Osteoblast (primary cell): ENCODE measurements at regions not wholly inside any gene's neighbourhood (a gene's known extent, or its start where the extent isn't known, plus 50 kb on each side); places are given as distances from the start of the nearest gene placed in this dataset.
"Not testable (repeated sequence)": the region's sequence is repeated elsewhere in the genome, so short reads cannot be mapped to it uniquely, and the experiment has no call there.

Source experiments
- DNase-seq: peaks from one replicate; pipeline ENCODE4 v3.0.0; 2011; ENCODE audit warnings: low spot score, mixed read lengths; ENCODE audit not compliant: insufficient read length; ENCODE audit errors: missing footprints
- H2AFZ ChIP-seq: 2 replicates; pipeline ENCODE4 v1.6.0; 2011; ENCODE audit warnings: mild to moderate bottlenecking, low read length
- H3K27ac ChIP-seq: 2 replicates; pipeline ENCODE4 v1.5.1; 2011; ENCODE audit warnings: mild to moderate bottlenecking, low read depth, low read length, moderate library complexity
- H3K27me3 ChIP-seq: 2 replicates; pipeline ENCODE4 v1.6.0; 2012; ENCODE audit warnings: mild to moderate bottlenecking, control low read depth, inconsistent platforms, low read length, moderate library complexity; ENCODE audit not compliant: insufficient read depth
- H3K36me3 ChIP-seq: 2 replicates; pipeline ENCODE4 v1.5.1; 2011; ENCODE audit warnings: mild to moderate bottlenecking, low read length, control low read depth, moderate library complexity; ENCODE audit not compliant: insufficient read depth
- H3K4me1 ChIP-seq: 2 replicates; pipeline ENCODE4 v1.5.1; 2011; ENCODE audit warnings: mild to moderate bottlenecking, low read length, control low read depth, moderate library complexity; ENCODE audit not compliant: insufficient read depth
- H3K4me2 ChIP-seq: 2 replicates; pipeline ENCODE4 v1.6.0; 2011; ENCODE audit warnings: mild to moderate bottlenecking, low read length; ENCODE audit not compliant: insufficient read depth
- H3K4me3 ChIP-seq: fragments of 200-600 bp; sonication (generic); 3 replicates; pipeline ENCODE4 v1.5.1; 2012; ENCODE audit warnings: mild to moderate bottlenecking, low read length, inconsistent platforms; ENCODE audit not compliant: insufficient read depth
- H3K79me2 ChIP-seq: 2 replicates; pipeline ENCODE4 v1.6.0; 2012; ENCODE audit warnings: mild to moderate bottlenecking, low read length, control low read depth, inconsistent platforms; ENCODE audit not compliant: insufficient read depth
- H3K9me3 ChIP-seq: 2 replicates; pipeline ENCODE4 v1.5.1; 2011; ENCODE audit warnings: low read depth, low read length, control low read depth
- H4K20me1 ChIP-seq: 2 replicates; pipeline ENCODE4 v1.6.0; 2012; ENCODE audit warnings: mild to moderate bottlenecking, low read length, control low read depth; ENCODE audit not compliant: insufficient read depth
- CTCF ChIP-seq: IDR thresholded peaks from 2 replicates; pipeline ENCODE4 v1.5.1; 2011; ENCODE audit warnings: mild to moderate bottlenecking, low read depth, low read length, moderate library complexity; ENCODE audit errors: extremely low read depth

GRCh38 chr13:73521290-73521624 lies 462.5 kb downstream of the KLF5 start:
- Histone ChIP-seq H3K36me3 (no peaks in the 10 kb centered on the region), H3K79me2 (no peaks in the 10 kb centered on the region), H3K27me3 (no peaks in the 10 kb centered on the region), H3K27ac (no peak overlapping the region), H3K4me3 (peak overlapping the region; percentile 20), H3K9me3 (no peaks in the 10 kb centered on the region), H3K4me1 (no peaks in the 10 kb centered on the region), H2AFZ (peak overlapping the region; percentile 14), H3K4me2 (peak overlapping the region; percentile 34), H4K20me1 (no peaks in the 10 kb centered on the region)
- DNase-seq, result no peak
- TF ChIP-seq CTCF, result no peak

DNA sequence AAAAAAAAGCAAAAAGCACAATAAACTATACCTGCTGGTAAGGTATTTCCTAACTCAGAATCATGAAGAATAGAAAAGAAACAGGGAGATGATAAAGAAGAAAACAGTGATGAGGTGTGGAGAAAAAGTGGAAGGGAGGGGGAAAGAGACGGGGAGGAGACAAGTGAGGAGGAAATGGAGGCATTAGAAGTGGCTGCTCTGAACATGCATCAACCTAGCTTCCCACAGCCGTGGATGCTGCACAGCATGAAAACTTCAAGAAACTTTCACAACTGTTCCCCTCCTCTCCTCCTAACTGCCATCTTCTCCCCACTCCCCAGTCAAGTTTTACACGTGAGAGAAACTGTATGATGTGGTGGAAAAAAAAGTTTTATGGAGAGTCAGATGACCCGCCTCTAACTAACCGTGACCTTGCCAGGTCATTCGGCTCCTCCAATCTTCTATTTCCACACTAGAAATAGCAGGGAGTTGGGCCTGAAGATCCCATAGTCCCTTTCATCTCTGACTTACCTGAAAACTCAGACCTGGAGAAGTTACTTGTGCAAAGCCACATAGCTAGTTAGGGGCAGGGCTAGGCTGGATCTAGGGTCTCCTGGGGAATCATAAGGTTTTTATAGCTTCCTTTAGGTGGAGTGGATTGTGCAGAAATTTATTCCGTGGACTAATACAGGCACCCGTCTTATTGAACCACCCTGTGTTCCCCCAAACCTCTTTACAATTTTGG lies 461.9 kb downstream of the KLF5 start:
- Histone ChIP-seq H3K79me2 (no peaks in the 10 kb centered on the region), H2AFZ (peak overlapping the region; percentile 14), H3K27ac (no peak overlapping the region), H3K27me3 (no peaks in the 10 kb centered on the region), H3K9me3 (no peaks in the 10 kb centered on the region), H4K20me1 (no peaks in the 10 kb centered on the region), H3K4me2 (no peak overlapping the region), H3K4me3 (no peak overlapping the region), H3K36me3 (no peaks in the 10 kb centered on the region), H3K4me1 (no peaks in the 10 kb centered on the region)
- no peak for DNase-seq
- TF ChIP-seq CTCF, result no peak

GRCh38 chr13:73520135-73520534 lies 461.3 kb downstream of the KLF5 start:
- H3K27me3 ChIP-seq, H3K4me2 ChIP-seq, H3K79me2 ChIP-seq, H3K4me3 ChIP-seq, H3K9me3 ChIP-seq, H4K20me1 ChIP-seq, H3K36me3 ChIP-seq, H3K27ac ChIP-seq, DNase-seq, H3K4me1 ChIP-seq, H2AFZ ChIP-seq: not testable (repeated sequence)

GRCh38 chr13:73519396-73520116 lies 460.8 kb downstream of the KLF5 start:
- no peak for DNase-seq
- no peaks in the 10 kb centered on the region for H3K27me3 ChIP-seq
- no peaks in the 10 kb centered on the region for H3K79me2 ChIP-seq
- no peak overlapping the region for H2AFZ ChIP-seq
- no peak for TF ChIP-seq CTCF
- H3K4me1 ChIP-seq, result no peaks in the 10 kb centered on the region
- H3K4me3 ChIP-seq, result no peak overlapping the region
- no peak overlapping the region for H3K27ac ChIP-seq
- no peaks in the 10 kb centered on the region for H3K36me3 ChIP-seq
- H3K4me2 ChIP-seq, result no peak overlapping the region
- no peaks in the 10 kb centered on the region for H3K9me3 ChIP-seq
- no peaks in the 10 kb centered on the region for H4K20me1 ChIP-seq
